HepG2 (cell line): ENCODE measurements at regions not wholly inside any gene's neighbourhood (a gene's known extent, or its start where the extent isn't known, plus 50 kb on each side); places are given as distances from the start of the nearest gene placed in this dataset.

Source experiments
- ATAC-seq: fragments of 200-7000 bp; cut with Tn5 transposase; 3 replicates; pipeline ENCODE4 v1.9.1; 2020; ENCODE audit warnings: mild to moderate bottlenecking, moderate library complexity
- BruUV-seq: library from RNA; stranded (reverse); fragments of 400-500 nt; replicated peaks from 2 replicates; lab custom pipeline; 2021; lab: Mats Ljungman, UMichigan
- CTCF ChIA-PET: fragments of 300-600 bp; formaldehyde crosslinking; extraction: SDS; loops from one replicate; lab custom pipeline; 2021; ENCODE audit warnings: low total read pairs, inconsistent platforms, low intra/inter-chr PET ratio; lab: Yijun Ruan, JAX
- POLR2A ChIA-PET: fragments of 350-600 bp; sonication (Branson Sonifier 250); formaldehyde crosslinking; loops from one replicate; lab custom pipeline; 2020; ENCODE audit warnings: antibody characterized with exemption, inconsistent platforms; lab: Yijun Ruan, JAX
- DNase-seq: peaks from one replicate; pipeline ENCODE4 v3.0.0-alpha.2; 2015; ENCODE audit warnings: low spot score
- FAIRE-seq: peaks from 3 replicates; lab custom pipeline; 2011; peaks lifted over from hg19 to GRCh38; lab: Jason Lieb, UNC
- H2AFZ ChIP-seq: one replicate; pipeline ENCODE4 v1.6.1; 2011; ENCODE audit warnings: low read length, inconsistent platforms
- H3K27ac ChIP-seq: fragments of 300-600 bp; 3 replicates; pipeline ENCODE4 v1.8.0; 2011; ENCODE audit warnings: mixed run types, mild to moderate bottlenecking, mixed read lengths, low read length, inconsistent platforms; ENCODE audit not compliant: insufficient read depth; ENCODE audit errors: extremely low read length
- H3K27me3 ChIP-seq, 2 experiments: fragments of 200-600 bp in 1 of 2; 2 replicates in 1 of 2; 3 replicates in 1 of 2; pipeline versions ENCODE4 v1.6.0 to v1.8.0; 2011; ENCODE audit warnings: low read length in 2 of 2, mild to moderate bottlenecking in 2 of 2, moderate library complexity in 2 of 2, inconsistent platforms in 1 of 2; ENCODE audit not compliant: insufficient read depth in 2 of 2, control insufficient read depth in 1 of 2
- H3K36me3 ChIP-seq, 2 experiments: fragments of 200-600 bp in 1 of 2; replicated peaks in 1 of 2; 2 replicates in 1 of 2; 3 replicates in 1 of 2; pipeline versions ENCODE4 v1.5.1 to v1.8.0; 2011; ENCODE audit warnings: low read length in 2 of 2, inconsistent platforms in 1 of 2; ENCODE audit not compliant: insufficient read depth in 2 of 2, control insufficient read depth in 1 of 2
- H3K4me1 ChIP-seq: 2 replicates; pipeline ENCODE4 v1.5.1; 2012; ENCODE audit warnings: low read length, inconsistent platforms; ENCODE audit not compliant: insufficient read depth
- H3K4me2 ChIP-seq: 2 replicates; pipeline ENCODE4 v1.6.0; 2011; ENCODE audit warnings: low read depth, low read length, inconsistent platforms
- H3K4me3 ChIP-seq, 3 experiments: fragments of 200-600 bp in 1 of 3; sonication (generic), shearing (Covaris generic) in 1 of 3; replicated peaks in 1 of 3; 2 replicates each; pipeline ENCODE4 v1.5.1; 2011 to 2016; ENCODE audit warnings: low read length in 3 of 3, inconsistent platforms in 2 of 3, low read depth in 2 of 3, mild to moderate bottlenecking in 2 of 3, control low read depth in 1 of 3, mixed read lengths in 1 of 3; ENCODE audit not compliant: insufficient read depth in 1 of 3
- H3K79me2 ChIP-seq: one replicate; pipeline ENCODE4 v1.6.1; 2011; ENCODE audit warnings: low read length, inconsistent platforms; ENCODE audit not compliant: insufficient read depth
- H3K9ac ChIP-seq: 2 replicates; pipeline ENCODE4 v1.6.0; 2011; ENCODE audit warnings: mild to moderate bottlenecking, low read depth, low read length, inconsistent platforms; ENCODE audit not compliant: insufficient read depth
- H3K9me3 ChIP-seq: 2 replicates; pipeline ENCODE4 v1.5.1; 2012; ENCODE audit warnings: mild to moderate bottlenecking, low read length
- H4K20me1 ChIP-seq: 2 replicates; pipeline ENCODE4 v1.6.0; 2011; ENCODE audit warnings: inconsistent platforms, mild to moderate bottlenecking, low read length, moderate library complexity; ENCODE audit not compliant: insufficient read depth
- AKAP8 ChIP-seq: sonication (generic); formaldehyde crosslinking; IDR thresholded peaks from 2 replicates; pipeline ENCODE4 v1.5.1; 2020; ENCODE audit warnings: mild to moderate bottlenecking, missing genetic modification reagents
- HDAC6 ChIP-seq: fragments of 200-600 bp; sonication (generic); IDR thresholded peaks from 2 replicates; pipeline ENCODE4 v1.7.0; 2017; ENCODE audit warnings: mild to moderate bottlenecking, antibody characterized with exemption, low read length, low read depth
- HNF1A ChIP-seq, 2 experiments: sonication (generic) in 1 of 2; formaldehyde crosslinking in 1 of 2; IDR thresholded peaks; 2 replicates each; pipeline versions ENCODE4 v1.4.0 to v1.6.1; 2016 to 2020; ENCODE audit warnings: borderline replicate concordance in 1 of 2, low read depth in 1 of 2, mild to moderate bottlenecking in 1 of 2, missing genetic modification reagents in 1 of 2
- IKZF4 ChIP-seq: sonication (generic); formaldehyde crosslinking; IDR thresholded peaks from 2 replicates; pipeline ENCODE4 v1.5.1; 2020; ENCODE audit warnings: borderline replicate concordance, mild to moderate bottlenecking, low read depth, missing genetic modification reagents; ENCODE audit errors: not compliant biosample characterization
- MBNL3 ChIP-seq: fragments of 250-450 bp; sonication (Bioruptor Pico); conservative IDR thresholded peaks from 2 replicates; pipeline ENCODE4 v1.8.0; 2022; ENCODE audit warnings: mild to moderate bottlenecking, inconsistent platforms
- SAFB2 ChIP-seq: sonication (generic); formaldehyde crosslinking; IDR thresholded peaks from 2 replicates; pipeline ENCODE4 v1.5.1; 2020; ENCODE audit warnings: missing genetic modification reagents, low read depth, mild to moderate bottlenecking, borderline replicate concordance
- TEAD3 ChIP-seq: optimal IDR thresholded peaks from 2 replicates; pipeline ENCODE3; 2016; ENCODE audit warnings: borderline replicate concordance
- ZBTB38 ChIP-seq: sonication (generic); formaldehyde crosslinking; IDR thresholded peaks from 2 replicates; pipeline ENCODE4 v1.5.1; 2020; ENCODE audit warnings: mild to moderate bottlenecking, missing genetic modification reagents
- ZBTB39 ChIP-seq: sonication (generic); formaldehyde crosslinking; IDR thresholded peaks from 2 replicates; pipeline ENCODE4 v1.5.0; 2020; ENCODE audit warnings: missing genetic modification reagents
- ZNF562 ChIP-seq: sonication (generic); formaldehyde crosslinking; IDR thresholded peaks from 2 replicates; pipeline ENCODE4 v1.8.0; 2022; ENCODE audit warnings: missing genetic modification reagents, borderline replicate concordance
- ZNF740 ChIP-seq: sonication (generic); formaldehyde crosslinking; IDR thresholded peaks from 2 replicates; pipeline ENCODE4 v1.4.0; 2020; ENCODE audit warnings: missing genetic modification reagents
- ZNF775 ChIP-seq: sonication (generic); formaldehyde crosslinking; IDR thresholded peaks from 2 replicates; pipeline ENCODE4 v1.4.0; 2020; ENCODE audit warnings: missing genetic modification reagents, mild to moderate bottlenecking, moderate library complexity, borderline replicate concordance
- WGBS: methylation state at CpG from one replicate; pipeline ENCODE4 v1.1.6; 2017; ENCODE audit warnings: low lambda C conversion rate; 5-methylcytosine and 5-hydroxymethylcytosine counted together
- in situ Hi-C: cut with HindIII; loops from 2 replicates; pipeline ENCODE4 v1.10.0; 2017; ENCODE audit warnings: low pct_unique_long_range_greater_than_20kb; ENCODE audit not compliant: extremely low pct_ligation_motif_present
- intact Hi-C: fragments of 100-400 bp; cut with micrococcal nuclease; formaldehyde crosslinking; loops from one replicate; pipeline ENCODE4 v1.10.0; 2022; ENCODE audit not compliant: unreplicated experiment

- Histone ChIP-seq H3K79me2 (no peaks in the 10 kb centered on the region), H3K27ac (no peak overlapping the region), H3K4me2 (no peak overlapping the region), H3K9me3 (no peaks in the 10 kb centered on the region), H3K36me3 (no peaks in the 10 kb centered on the region), H3K27me3 (no peaks in the 10 kb centered on the region; a peak in 1 of 5 replicates), H2AFZ (no peak overlapping the region), H3K9ac (no peak overlapping the region), H4K20me1 (no peaks in the 10 kb centered on the region), H3K4me1 (no peaks in the 10 kb centered on the region), H3K4me3 (no peak overlapping the region)
- intact Hi-C loops (no loop called here), in situ Hi-C loops (no loop called here)
- ATAC-seq (no peak), DNase-seq (no peak), FAIRE-seq (no peak)
- no TSS peak for BruUV-seq
- TF ChIP-seq MBNL3 (CRISPR knock-in tag) (no peak), HNF1A (IDR thresholded peaks at IDR 0.05; ENCODE audit: low read depth) (no peak), HNF1A (CRISPR knock-in tag; IDR thresholded peaks at IDR 0.05; ENCODE audit: borderline replicate concordance) (no peak)
- POLR2A ChIA-PET: no interaction called here
- 0% methylated on average over 2 of the region's 2 CpGs for WGBS
- CTCF ChIA-PET: no interaction called here
These were observed 1344.4 kb upstream of the CELF4 start for GRCh38 chr18:38909972-38910371.

GRCh38 chr18:38902796-38903195 is 1337.2 kb upstream of the CELF4 start:
- Histone ChIP-seq H3K4me2 (no peak overlapping the region), H3K9me3 (no peaks in the 10 kb centered on the region), H3K4me1 (no peaks in the 10 kb centered on the region), H4K20me1 (no peaks in the 10 kb centered on the region), H3K9ac (no peak overlapping the region), H3K36me3 (no peaks in the 10 kb centered on the region), H2AFZ (no peak overlapping the region), H3K27me3 (no peaks in the 10 kb centered on the region), H3K79me2 (no peaks in the 10 kb centered on the region), H3K27ac (no peak overlapping the region), H3K4me3 (no peak overlapping the region)
- DNase-seq (no peak), ATAC-seq (no peak), FAIRE-seq (no peak)
- in situ Hi-C loops: no loop called here
- ChIA-PET POLR2A (no interaction called here), CTCF (no interaction called here)
- 25% methylated on average over 2 of the region's 2 CpGs for WGBS
- no TSS peak for BruUV-seq
- intact Hi-C loops: no loop called here
- TF ChIP-seq ZNF562 (CRISPR knock-in tag) (no peak), AKAP8 (CRISPR knock-in tag) (no peak), ZNF740 (CRISPR knock-in tag) (no peak), IKZF4 (CRISPR knock-in tag) (no peak), TEAD3 (CRISPR knock-in tag) (no peak), ZNF775 (CRISPR knock-in tag) (no peak), ZBTB39 (CRISPR knock-in tag) (no peak), HDAC6 (no peak), ZBTB38 (CRISPR knock-in tag) (no peak), SAFB2 (no peak)
